NCI-H460 (cell line): ENCODE measurements at regions not wholly inside any gene's neighbourhood (a gene's known extent, or its start where the extent isn't known, plus 50 kb on each side); places are given as distances from the start of the nearest gene placed in this dataset.
A peak's percentile ranks its signal among the peaks of the same experiment; 100 is the strongest.

Source experiments
- DNase-seq: peaks from one replicate; pipeline ENCODE4 v3.0.0-alpha.2; 2016; ENCODE audit warnings: low read depth; ENCODE audit errors: extremely low read depth

- DNase-seq, result no peak
These were observed 264.0 kb upstream of the SLITRK3 start for GRCh38 chr3:165459924-165460835.

GRCh38 chr3:165459111-165459510 is 262.9 kb upstream of the SLITRK3 start:
- no peak for DNase-seq

GRCh38 chr3:165457096-165457495 is 260.9 kb upstream of the SLITRK3 start:
- DNase-seq, result no peak

- no peak for DNase-seq
These were observed 259.6 kb upstream of the SLITRK3 start for GRCh38 chr3:165455793-165456192.

GRCh38 chr3:165455360-165455759 is 259.2 kb upstream of the SLITRK3 start:
- no peak for DNase-seq

GRCh38 chr3:165451371-165452070 is 255.3 kb upstream of the SLITRK3 start:
- DNase-seq, result no peak

- DNase-seq, result no peak
These were observed 250.4 kb upstream of the SLITRK3 start for GRCh38 chr3:165446555-165446954.

GRCh38 chr3:165444745-165445144 is 248.6 kb upstream of the SLITRK3 start:
- no peak for DNase-seq

GRCh38 chr3:165443664-165444063 is 247.5 kb upstream of the SLITRK3 start:
- DNase-seq, result no peak

- no peak for DNase-seq
These were observed 245.9 kb upstream of the SLITRK3 start for GRCh38 chr3:165442061-165442460.

GRCh38 chr3:165440380-165440779 is 244.2 kb upstream of the SLITRK3 start:
- no peak for DNase-seq

GRCh38 chr3:165439765-165440164 is 243.6 kb upstream of the SLITRK3 start:
- DNase-seq, result peak; percentile 21

- DNase-seq, result no peak
These were observed 238.3 kb upstream of the SLITRK3 start for GRCh38 chr3:165434516-165434915.

- no peak for DNase-seq
These were observed 210.2 kb upstream of the SLITRK3 start for GRCh38 chr3:165406425-165406824.

- no peak for DNase-seq
These were observed 208.3 kb upstream of the SLITRK3 start for GRCh38 chr3:165404357-165405027.

GRCh38 chr3:165403666-165404065 is 207.5 kb upstream of the SLITRK3 start:
- DNase-seq, result no peak

- DNase-seq, result no peak
These were observed 199.0 kb upstream of the SLITRK3 start for GRCh38 chr3:165395188-165395587.

- no peak for DNase-seq
These were observed 197.3 kb upstream of the SLITRK3 start for GRCh38 chr3:165393461-165393860.

GRCh38 chr3:165390166-165390565 is 194.0 kb upstream of the SLITRK3 start:
- DNase-seq, result no peak

GRCh38 chr3:165389653-165390052 is 193.5 kb upstream of the SLITRK3 start:
- DNase-seq, result no peak

GRCh38 chr3:165389064-165389463 is 192.9 kb upstream of the SLITRK3 start:
- DNase-seq, result no peak
